HS-27A (cell line): ENCODE measurements at regions not wholly inside any gene's neighbourhood (a gene's known extent, or its start where the extent isn't known, plus 50 kb on each side); places are given as distances from the start of the nearest gene placed in this dataset.
A peak's percentile ranks its signal among the peaks of the same experiment; 100 is the strongest.
"Not testable (repeated sequence)": the region's sequence is repeated elsewhere in the genome, so short reads cannot be mapped to it uniquely, and the experiment has no call there.

Source experiments
- DNase-seq: peaks from one replicate; pipeline ENCODE4 v3.0.0-alpha.2; 2012; ENCODE audit warnings: low read depth, missing footprints

DNA sequence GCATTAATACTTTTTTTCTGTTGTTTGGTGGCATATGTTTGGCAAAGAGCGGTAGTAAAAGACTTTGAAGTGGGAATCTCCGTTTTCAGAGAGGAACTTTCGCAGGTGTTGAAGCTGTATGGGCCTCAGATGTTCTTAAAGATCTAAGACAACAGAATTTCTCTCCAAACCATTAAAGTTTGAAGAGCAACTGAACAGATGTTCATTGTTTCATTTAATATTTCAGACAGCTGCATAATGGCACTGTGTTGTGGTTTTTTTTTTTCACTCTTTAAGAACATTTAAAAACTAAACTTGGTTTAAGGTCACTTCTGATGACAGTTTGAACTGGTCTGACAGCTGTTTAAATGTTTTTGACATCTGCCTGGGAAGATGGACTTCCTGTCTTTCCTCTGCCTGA lies 882.7 kb upstream of the PCDH10 start:
- no peak for DNase-seq

GRCh38 chr4:132267321-132267720 lies 881.8 kb upstream of the PCDH10 start:
- DNase-seq, result no peak

DNA sequence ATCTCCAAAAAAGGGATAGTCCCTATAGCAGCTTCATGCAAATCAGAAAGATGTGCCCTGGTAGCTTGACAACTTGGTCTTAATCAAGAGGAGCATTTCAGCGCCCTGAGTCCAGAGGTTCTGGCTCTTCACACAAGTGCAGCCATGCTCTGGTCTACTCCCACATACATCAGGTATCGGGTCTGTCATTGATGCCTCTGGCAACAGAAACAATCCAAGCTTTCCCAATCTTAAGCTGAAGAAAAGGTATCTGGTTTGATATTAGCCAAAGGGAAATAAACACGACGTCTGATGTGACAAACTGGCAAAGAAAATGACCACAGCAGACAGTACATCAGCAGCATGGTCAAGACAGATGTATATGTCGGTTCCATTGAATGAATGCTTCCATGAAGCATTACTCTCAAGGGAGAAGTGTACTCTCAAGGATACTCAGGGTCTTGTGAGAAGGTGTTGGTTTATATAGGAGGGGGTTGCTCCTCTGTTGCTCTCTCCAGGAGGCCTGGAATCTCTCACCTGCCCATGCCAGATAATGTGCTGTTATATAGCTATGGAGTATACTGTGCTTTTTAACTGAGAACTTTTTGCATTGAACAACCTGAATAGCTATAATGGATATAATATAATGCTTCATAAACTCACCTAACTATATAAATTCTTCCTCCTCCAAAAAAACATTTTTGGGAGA lies 879.6 kb upstream of the PCDH10 start:
- DNase-seq, result no peak

DNA sequence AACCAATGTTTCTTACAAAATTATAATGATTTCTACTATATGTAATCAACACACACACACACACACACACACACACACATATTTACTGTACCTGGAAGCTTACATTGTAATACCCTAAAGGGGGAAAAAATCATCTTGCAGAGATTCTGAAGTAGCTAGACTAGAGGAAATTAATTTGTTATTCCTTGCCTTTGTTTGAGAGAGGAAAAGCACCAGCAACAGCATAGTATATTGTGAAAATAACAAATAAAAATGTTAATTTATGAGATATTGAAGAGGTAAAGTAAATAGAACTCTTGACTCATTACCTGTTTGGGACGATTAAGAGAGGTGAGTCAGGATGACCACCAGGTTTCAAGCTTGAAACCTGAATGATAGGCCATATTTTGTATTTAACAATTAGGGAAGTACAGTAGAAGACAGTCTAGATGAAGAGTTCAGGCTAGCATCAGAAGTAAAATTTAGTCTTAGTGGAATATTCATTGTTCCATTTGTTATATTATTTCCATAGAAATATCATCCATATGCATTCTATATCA lies 873.4 kb upstream of the PCDH10 start:
- no peak for DNase-seq

GRCh38 chr4:132276185-132276584 lies 872.9 kb upstream of the PCDH10 start:
- no peak for DNase-seq

- DNase-seq, result no peak
These were observed 872.1 kb upstream of the PCDH10 start for GRCh38 chr4:132276989-132277388.

- no peak for DNase-seq
These were observed 867.4 kb upstream of the PCDH10 start for GRCh38 chr4:132281733-132282132.

DNA sequence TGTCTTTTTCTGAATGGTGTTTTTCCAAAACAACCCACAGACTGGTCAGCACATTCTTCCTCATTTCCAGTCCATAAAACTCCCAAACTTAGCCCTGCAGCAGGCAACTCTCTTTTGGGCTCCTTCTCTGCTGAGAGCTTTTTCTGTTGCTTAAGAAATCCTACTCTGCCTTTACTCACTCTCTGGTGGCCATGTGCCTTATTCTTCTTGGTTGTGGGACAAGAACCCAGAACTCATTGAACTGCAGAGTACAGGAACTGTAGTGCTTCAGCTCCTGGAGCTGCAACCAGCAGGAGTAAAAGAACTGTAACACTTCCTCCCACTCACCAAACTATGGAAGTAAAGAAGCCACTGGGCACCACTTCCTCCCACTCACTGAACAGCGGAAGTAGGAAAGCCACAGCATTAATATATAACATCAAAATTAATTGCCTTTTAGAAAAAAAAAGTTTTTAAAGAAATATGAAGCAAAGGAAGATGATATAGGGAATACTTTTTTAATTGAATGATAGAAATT lies 864.1 kb upstream of the PCDH10 start:
- no peak for DNase-seq

GRCh38 chr4:132297346-132297745 lies 851.7 kb upstream of the PCDH10 start:
- DNase-seq, result no peak

DNA sequence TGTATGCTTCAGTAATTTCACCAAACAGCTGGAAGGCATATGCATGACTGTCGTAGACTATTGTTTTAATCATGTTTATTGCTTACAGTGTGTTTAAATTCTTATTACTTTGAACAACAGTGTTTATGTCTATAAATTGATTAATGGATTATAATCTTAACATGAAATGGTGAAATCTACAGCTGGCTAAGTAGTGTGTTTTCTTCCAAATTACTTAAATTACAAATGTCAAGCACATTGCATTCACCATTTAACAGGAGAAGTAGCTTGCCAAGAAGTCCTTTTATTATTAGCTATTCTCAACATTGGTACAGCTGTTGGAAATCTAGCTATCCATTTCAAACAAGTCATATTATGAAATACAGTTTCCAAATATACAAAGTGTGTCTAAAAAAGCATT lies 849.3 kb upstream of the PCDH10 start:
- no peak for DNase-seq

DNA sequence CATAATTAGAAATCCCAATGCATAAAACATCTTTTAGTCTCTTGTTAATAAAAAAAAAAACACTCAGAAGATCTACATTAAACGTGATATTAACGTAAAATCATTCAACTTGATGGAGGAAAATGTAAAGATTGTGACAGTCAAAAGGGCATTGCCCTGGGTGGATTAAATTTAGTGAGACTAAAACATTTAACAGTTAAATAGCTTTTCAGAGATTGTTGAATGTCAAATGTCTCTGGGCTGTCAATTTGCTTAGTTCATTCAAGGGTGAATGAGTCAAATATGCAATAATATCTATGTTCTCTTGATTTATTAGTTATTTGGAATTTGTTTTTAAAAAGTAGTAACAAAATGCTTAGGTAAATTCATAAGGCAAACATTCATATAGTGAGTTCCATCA lies 836.6 kb upstream of the PCDH10 start:
- no peak for DNase-seq

- no peak for DNase-seq
These were observed 835.2 kb upstream of the PCDH10 start for GRCh38 chr4:132313852-132314251.

DNA sequence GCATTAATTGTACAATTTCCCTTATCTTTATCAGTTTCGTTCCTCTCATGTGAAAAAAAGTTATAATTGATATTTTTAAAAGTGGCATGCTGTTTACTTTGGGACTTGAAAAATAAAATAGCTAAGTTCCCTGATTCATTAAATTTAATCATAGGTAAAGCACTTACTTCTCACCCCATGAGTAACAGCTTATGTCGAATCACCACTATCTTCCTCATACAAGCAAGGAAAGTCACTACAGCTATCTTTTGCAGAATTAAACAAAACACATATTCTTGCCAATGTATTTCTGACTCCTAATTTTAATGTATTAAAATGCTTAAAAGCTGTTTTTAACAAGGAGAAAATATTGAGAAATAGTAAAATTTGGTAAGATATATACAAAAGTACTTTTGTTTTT lies 832.4 kb upstream of the PCDH10 start:
- DNase-seq, result no peak

- DNase-seq, result no peak
These were observed 831.2 kb upstream of the PCDH10 start for GRCh38 chr4:132317923-132318322.

DNA sequence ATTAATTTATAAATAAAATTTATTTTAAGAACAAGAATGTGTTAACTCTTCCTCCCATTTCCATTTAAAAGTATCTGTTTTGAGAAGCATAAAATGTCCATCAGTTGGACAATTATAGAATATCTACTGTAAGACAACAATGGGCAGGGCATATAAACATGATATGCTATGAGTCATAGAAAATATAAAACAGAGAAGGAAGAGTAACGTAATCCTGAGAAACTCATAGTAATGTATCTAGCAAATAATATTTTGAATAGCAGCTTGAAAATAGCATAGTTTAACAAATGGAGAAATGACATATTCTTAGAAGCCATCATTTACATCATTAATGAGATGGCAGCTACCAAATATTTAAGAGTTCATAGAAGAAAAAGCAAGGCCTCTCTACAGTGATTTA lies 820.3 kb upstream of the PCDH10 start:
- DNase-seq, result no peak

DNA sequence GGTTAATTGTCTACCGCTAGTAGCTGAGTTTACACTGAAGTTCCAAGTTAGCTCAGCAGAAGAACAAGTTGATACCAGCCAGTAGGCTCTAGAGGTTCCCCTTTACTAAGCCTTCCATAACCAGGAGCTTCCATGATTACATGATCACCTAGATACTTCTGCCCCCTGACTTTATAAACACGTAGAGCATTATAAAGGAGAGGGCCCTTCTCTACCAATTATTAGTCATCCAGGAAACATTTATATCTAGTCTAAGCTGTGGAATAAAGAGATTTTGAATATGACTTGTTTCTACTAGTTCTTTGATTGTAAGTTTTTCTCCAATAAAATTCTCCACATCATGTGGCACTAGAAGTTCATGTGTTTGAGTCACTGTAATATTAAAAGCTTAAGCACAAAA lies 818.1 kb upstream of the PCDH10 start:
- DNase-seq, result no peak

DNA sequence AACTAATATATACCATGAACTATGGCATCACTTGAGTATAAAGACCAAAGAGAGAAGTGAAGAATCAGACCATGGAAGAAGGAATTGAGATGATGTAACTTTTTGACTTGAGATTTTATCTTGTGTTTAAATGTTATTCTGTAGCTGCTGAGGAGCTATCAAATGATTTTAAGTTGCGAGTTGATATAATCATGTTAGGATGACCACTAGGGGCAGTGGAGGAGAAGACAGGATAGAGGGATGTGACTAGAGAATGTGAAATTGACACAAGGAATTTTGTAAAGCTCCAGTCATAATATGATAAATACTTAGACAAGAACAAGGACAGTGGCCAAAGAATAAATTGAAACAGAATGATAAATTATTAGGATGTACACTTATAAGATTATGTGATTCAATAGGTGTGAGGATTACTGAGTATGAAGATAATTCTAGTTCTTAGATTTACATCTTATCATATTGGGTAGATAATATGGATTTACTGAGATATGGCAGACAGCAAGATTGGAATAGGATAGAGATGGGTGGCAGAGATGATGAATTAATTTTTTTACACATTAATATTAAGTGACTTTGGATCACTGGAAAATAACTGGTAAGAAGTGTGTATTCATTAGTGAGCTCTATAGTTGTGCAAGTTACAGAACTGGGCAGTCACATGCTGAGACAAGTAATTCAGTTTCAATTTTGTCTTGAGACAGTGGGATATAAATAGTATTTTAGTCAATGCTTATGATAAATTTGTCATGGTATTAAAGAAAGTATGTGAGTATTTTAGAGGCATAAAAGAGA lies 816.0 kb upstream of the PCDH10 start:
- DNase-seq, result no peak

DNA sequence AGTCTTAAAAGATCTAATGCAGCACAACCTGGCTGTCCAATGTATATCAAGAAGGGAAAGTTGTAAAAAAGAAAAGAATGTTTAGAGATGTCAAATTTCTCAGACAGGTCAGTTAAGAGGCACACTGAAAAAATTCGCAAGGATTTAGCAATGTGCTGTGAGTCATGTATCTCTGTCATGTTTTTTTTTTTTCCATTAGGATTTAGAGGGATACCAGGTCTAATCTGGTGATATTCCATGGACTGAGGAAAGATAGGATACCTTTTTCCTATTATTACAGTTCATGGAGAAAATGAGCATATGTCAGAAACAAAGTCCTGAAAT lies 815.4 kb upstream of the PCDH10 start:
- DNase-seq, result peak; percentile 36

DNA sequence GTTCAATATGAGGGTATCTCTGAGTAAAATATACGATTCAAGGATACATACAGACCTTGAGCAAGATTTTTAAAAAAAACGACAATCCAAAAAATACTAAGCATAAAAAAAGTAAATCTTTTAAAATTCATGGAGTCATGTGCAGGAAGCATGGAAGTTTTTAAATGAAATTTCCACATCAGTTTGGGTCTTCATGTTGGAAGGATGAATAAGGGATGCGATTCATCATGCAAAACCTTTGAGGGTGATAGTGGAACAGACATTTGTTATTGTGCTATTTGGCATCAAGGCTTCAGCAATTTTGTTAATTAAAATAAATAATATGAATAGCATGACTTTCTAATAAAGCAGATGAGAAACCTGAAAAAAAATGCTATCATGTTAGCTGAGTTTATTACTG lies 815.0 kb upstream of the PCDH10 start:
- no peak for DNase-seq

- DNase-seq, result no peak
These were observed 803.9 kb upstream of the PCDH10 start for GRCh38 chr4:132344924-132345828.

- no peak for DNase-seq
These were observed 803.1 kb upstream of the PCDH10 start for GRCh38 chr4:132346016-132346415.

GRCh38 chr4:132351606-132352005 lies 797.5 kb upstream of the PCDH10 start:
- DNase-seq, result not testable (repeated sequence)
